ENCODE measurements at regions not wholly inside any gene's neighbourhood (a gene's known extent, or its start where the extent isn't known, plus 50 kb on each side); places are given as distances from the start of the nearest gene placed in this dataset.

GRCh38 chr7:14960721-14961120 lies 58.2 kb upstream of the DGKB start:
- H3K9me3 ChIP-seq (ENCODE audit: insufficient read depth, low read length), result no peaks in the 10 kb centered on the region

DNA sequence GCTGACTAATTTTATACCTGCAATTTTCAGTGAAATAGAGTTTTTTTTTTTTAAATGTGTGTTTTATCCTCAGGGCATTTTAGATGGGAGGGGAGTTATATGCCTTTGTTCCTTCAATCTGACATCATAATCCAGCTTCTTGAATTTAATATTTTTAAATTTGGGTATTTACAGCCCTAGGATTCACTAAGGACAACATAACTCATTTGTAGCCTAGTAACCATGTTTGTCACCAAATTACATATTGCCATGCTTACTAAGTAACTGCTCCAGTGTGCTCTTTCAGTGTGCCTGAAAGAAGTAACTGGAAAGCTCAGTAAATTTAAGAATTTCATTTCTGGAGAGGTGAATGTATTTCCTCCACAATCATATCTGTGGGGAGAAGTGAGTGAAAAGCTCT lies 56.8 kb upstream of the DGKB start:
- no peak overlapping the region for H3K4me2 ChIP-seq (ENCODE audit: low read length)
- no peaks in the 10 kb centered on the region for H4K20me1 ChIP-seq (ENCODE audit: insufficient read depth, low read length)
- no peaks in the 10 kb centered on the region for H3K27me3 ChIP-seq (ENCODE audit: low read depth, low read length)
- H3K4me1 ChIP-seq (ENCODE audit: low read length), result no peaks in the 10 kb centered on the region
- no peaks in the 10 kb centered on the region for H3K9me3 ChIP-seq (ENCODE audit: insufficient read depth, low read length)
- H3K36me3 ChIP-seq (replicated peaks; ENCODE audit: low read depth, low read length), result no peaks in the 10 kb centered on the region
- H2AFZ ChIP-seq (ENCODE audit: low read depth, low read length), result no peak overlapping the region
- no peak overlapping the region for H3K27ac ChIP-seq (ENCODE audit: low read length)
- no peak for TF ChIP-seq CTCF (IDR thresholded peaks at IDR 0.05; ENCODE audit: low read depth, low read length)
- TF ChIP-seq EZH2phosphoT487 (IDR thresholded peaks at IDR 0.05; ENCODE audit: low read depth), result no peak
- H3K79me2 ChIP-seq (ENCODE audit: low read length), result no peaks in the 10 kb centered on the region
- no peak overlapping the region for H3K4me3 ChIP-seq (ENCODE audit: low read length)
- no peak overlapping the region for H3K9ac ChIP-seq (ENCODE audit: low read length)

More at GRCh38 chr7:14960721-14961120, 58.2 kb upstream of the DGKB start:
- Histone ChIP-seq H3K9ac (ENCODE audit: low read length) (no peak overlapping the region), H2AFZ (ENCODE audit: low read depth, low read length) (no peak overlapping the region), H4K20me1 (ENCODE audit: insufficient read depth, low read length) (no peaks in the 10 kb centered on the region), H3K27ac (ENCODE audit: low read length) (no peak overlapping the region), H3K4me1 (ENCODE audit: low read length) (no peaks in the 10 kb centered on the region), H3K4me3 (ENCODE audit: low read length) (no peak overlapping the region), H3K27me3 (ENCODE audit: low read depth, low read length) (no peaks in the 10 kb centered on the region), H3K36me3 (replicated peaks; ENCODE audit: low read depth, low read length) (no peaks in the 10 kb centered on the region), H3K79me2 (ENCODE audit: low read length) (no peaks in the 10 kb centered on the region), H3K4me2 (ENCODE audit: low read length) (no peak overlapping the region)
- TF ChIP-seq CTCF (IDR thresholded peaks at IDR 0.05; ENCODE audit: low read depth, low read length) (no peak), EZH2phosphoT487 (IDR thresholded peaks at IDR 0.05; ENCODE audit: low read depth) (no peak)

GRCh38 chr7:14954035-14954434 lies 51.5 kb upstream of the DGKB start:
- H3K36me3 ChIP-seq (replicated peaks; ENCODE audit: low read depth, low read length), result no peaks in the 10 kb centered on the region
- H3K4me3 ChIP-seq (ENCODE audit: low read length), result no peak overlapping the region
- TF ChIP-seq EZH2phosphoT487 (IDR thresholded peaks at IDR 0.05; ENCODE audit: low read depth) (no peak), CTCF (IDR thresholded peaks at IDR 0.05; ENCODE audit: low read depth, low read length) (no peak)
- H3K27ac ChIP-seq (ENCODE audit: low read length), result no peak overlapping the region
- no peak overlapping the region for H3K4me2 ChIP-seq (ENCODE audit: low read length)
- H3K79me2 ChIP-seq (ENCODE audit: low read length), result no peaks in the 10 kb centered on the region
- H4K20me1 ChIP-seq (ENCODE audit: insufficient read depth, low read length), result no peaks in the 10 kb centered on the region
- no peaks in the 10 kb centered on the region for H3K4me1 ChIP-seq (ENCODE audit: low read length)
- H3K9me3 ChIP-seq (ENCODE audit: insufficient read depth, low read length), result no peaks in the 10 kb centered on the region
- H3K27me3 ChIP-seq (ENCODE audit: low read depth, low read length), result no peaks in the 10 kb centered on the region
- H2AFZ ChIP-seq (ENCODE audit: low read depth, low read length), result no peak overlapping the region
- no peak overlapping the region for H3K9ac ChIP-seq (ENCODE audit: low read length)

Data from OCI-LY3 (cell line).